Left ventricle myocardium inferior (tissue), 1 donor: ENCODE measurements at regions not wholly inside any gene's neighbourhood (a gene's known extent, or its start where the extent isn't known, plus 50 kb on each side); places are given as distances from the start of the nearest gene placed in this dataset.

Experiments used
- DNase-seq: peaks from one replicate; pipeline ENCODE4 v3.0.0-alpha.2; 2020
- H3K27ac ChIP-seq: fragments of 200-600 bp; replicated peaks from 2 replicates; pipeline ENCODE4 v1.8.0; 2021
- H3K27me3 ChIP-seq: fragments of 200-600 bp; 2 replicates; pipeline ENCODE4 v1.8.0; 2021; ENCODE audit warnings: low read depth
- H3K36me3 ChIP-seq: fragments of 200-600 bp; 2 replicates; pipeline ENCODE4 v1.8.0; 2021
- H3K4me1 ChIP-seq: fragments of 200-600 bp; 2 replicates; pipeline ENCODE4 v1.8.0; 2021
- H3K4me3 ChIP-seq: fragments of 200-600 bp; 2 replicates; pipeline ENCODE4 v1.8.0; 2021; ENCODE audit warnings: mild to moderate bottlenecking, moderate library complexity
- H3K9me3 ChIP-seq: fragments of 200-600 bp; replicated peaks from 2 replicates; pipeline ENCODE4 v1.8.0; 2021
- CTCF ChIP-seq: fragments of 200-600 bp; IDR thresholded peaks from 2 replicates; pipeline ENCODE4 v1.8.0; 2021; ENCODE audit warnings: antibody characterized with exemption, mild to moderate bottlenecking, borderline replicate concordance
- intact Hi-C: fragments of 100-400 bp; cut with micrococcal nuclease; formaldehyde crosslinking; loops from one replicate; pipeline ENCODE4 v1.11.0; 2022
- donor health status: DM: no; HTN: yes; CAD: no; lungs with severe emphysema.

DNA sequence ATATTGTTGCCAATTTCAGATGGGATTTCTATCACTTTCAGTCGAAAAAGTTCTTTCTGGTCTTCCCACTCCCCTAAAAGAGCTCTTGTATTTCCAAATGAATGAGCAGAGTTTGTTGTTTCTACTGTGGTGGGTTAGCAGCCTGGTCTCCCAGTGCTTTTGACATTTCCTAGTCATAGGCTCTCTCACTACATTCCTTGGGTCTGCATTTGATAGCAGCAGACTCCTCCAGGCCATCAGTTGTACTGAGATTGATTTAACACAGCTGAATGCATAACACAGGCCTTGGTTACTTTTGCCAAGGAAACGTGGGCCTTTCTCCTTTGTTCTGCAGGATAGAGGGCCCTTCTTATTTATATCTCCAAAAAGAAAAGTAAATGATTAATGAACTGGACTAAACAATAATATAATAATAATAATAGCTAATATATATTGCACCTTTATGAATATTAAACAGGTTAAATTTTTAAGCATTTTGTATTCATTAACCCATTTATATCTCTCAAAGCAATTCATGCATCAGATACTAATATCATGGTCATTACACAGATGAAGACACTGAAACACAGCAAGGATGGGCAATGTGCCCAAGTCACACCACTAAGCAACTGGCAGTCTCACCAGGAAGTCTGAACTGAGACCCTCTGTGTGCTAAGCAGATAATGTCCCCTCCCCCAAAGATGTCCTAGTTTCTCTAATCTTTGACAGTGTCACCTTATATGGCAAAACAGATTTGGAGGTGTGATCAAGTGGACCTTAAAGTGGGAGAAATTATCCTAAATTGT, 1579.2 kb downstream of the AACS start:
- no peak for TF ChIP-seq CTCF
- intact Hi-C loops, result no loop called here
- H3K27me3 ChIP-seq, result no peaks in the 10 kb centered on the region

DNA sequence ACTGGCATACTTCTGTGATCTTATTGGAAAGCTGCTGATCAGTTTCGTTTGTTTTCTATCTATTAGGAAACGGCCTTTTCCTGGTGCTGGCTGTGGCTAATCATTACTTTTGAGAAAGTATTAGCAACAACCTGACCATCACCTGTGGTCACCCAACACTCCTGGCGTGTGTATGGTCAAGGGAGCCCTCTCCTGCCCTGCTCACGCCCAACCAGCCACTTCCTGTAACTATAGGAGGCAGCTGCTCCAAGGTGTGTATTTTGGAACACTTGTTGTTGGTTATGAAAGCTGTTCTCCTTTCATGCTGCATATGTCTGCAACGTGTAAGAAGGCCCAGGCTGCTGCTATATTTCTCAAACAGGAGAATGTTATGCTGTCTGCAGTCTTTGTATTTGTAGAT, 1582.8 kb downstream of the AACS start:
- H3K27me3 ChIP-seq, result no peaks in the 10 kb centered on the region
- DNase-seq, result no peak
- TF ChIP-seq CTCF, result no peak
- H3K4me1 ChIP-seq, result no peaks in the 10 kb centered on the region
- H3K9me3 ChIP-seq, result no peaks in the 10 kb centered on the region
- H3K27ac ChIP-seq, result no peak overlapping the region
- intact Hi-C loops, result no loop called here
- no peak overlapping the region for H3K4me3 ChIP-seq
- no peaks in the 10 kb centered on the region for H3K36me3 ChIP-seq

More for the DNA sequence above, 1579.2 kb downstream of the AACS start:
- Histone ChIP-seq H3K9me3 (peaks cover 4% of the 10 kb centered on the region), H3K4me1 (no peaks in the 10 kb centered on the region), H3K4me3 (no peak overlapping the region), H3K36me3 (no peaks in the 10 kb centered on the region), H3K27ac (no peak overlapping the region)
- no peak for DNase-seq

- H3K4me1 ChIP-seq, result no peaks in the 10 kb centered on the region
- intact Hi-C loops, result no loop called here
- H3K27ac ChIP-seq, result no peak overlapping the region
- no peak for TF ChIP-seq CTCF
- no peak overlapping the region for H3K4me3 ChIP-seq
- DNase-seq, result no peak
- no peaks in the 10 kb centered on the region for H3K9me3 ChIP-seq
- peaks cover 5% of the 10 kb centered on the region for H3K27me3 ChIP-seq
- H3K36me3 ChIP-seq, result no peaks in the 10 kb centered on the region
Observed at GRCh38 chr12:126651133-126651532, 1585.9 kb downstream of the AACS start.

DNA sequence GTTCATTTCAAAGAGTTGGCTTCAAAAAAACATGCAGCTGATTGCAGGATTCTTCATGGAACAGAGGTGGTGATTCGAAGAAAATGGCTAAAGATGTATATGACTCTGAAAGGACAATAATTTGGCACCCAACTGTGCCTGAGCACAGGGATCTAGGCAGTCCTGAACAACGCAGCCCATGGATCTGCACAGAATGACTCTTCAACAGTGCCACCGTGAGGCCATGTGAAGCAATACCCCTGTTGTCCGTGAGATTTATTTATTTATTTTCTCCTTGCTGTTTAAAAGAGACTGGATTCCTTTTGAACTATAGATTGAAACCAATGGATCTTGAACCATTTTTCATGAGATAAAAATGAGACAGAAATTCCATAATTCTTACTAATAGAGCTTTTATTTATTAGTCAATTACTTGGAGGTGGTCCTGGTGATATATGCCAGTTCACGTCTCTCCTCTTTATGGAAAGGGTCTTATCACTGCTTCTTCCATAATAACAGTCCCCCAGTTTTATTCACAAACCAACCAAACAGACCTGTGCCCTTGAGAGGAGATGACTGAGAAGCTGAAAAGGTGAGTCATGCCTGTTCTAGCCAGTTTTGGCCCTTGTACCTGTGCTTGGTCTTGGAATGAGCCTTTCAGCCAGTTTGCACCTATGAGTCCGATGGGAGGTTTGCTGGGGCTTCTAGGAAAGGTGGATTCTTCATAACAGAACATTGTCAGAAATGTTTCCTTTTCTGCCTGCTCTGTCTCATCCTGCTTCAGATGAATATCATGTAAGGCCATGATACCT, 1598.3 kb downstream of the AACS start:
- intact Hi-C loops, result no loop called here
- no peaks in the 10 kb centered on the region for H3K36me3 ChIP-seq
- H3K27me3 ChIP-seq, result peaks cover 20% of the 10 kb centered on the region
- H3K4me3 ChIP-seq, result no peak overlapping the region
- H3K9me3 ChIP-seq, result peaks cover 12% of the 10 kb centered on the region
- no peak overlapping the region for H3K27ac ChIP-seq
- no peaks in the 10 kb centered on the region for H3K4me1 ChIP-seq
- peak; percentile 7 for TF ChIP-seq CTCF
- no peak for DNase-seq

- H3K4me3 ChIP-seq, result no peak overlapping the region
- DNase-seq, result no peak
- no peaks in the 10 kb centered on the region for H3K4me1 ChIP-seq
- intact Hi-C loops, result no loop called here
- no peak overlapping the region for H3K27ac ChIP-seq
- H3K27me3 ChIP-seq, result peaks cover 10% of the 10 kb centered on the region
- no peaks in the 10 kb centered on the region for H3K36me3 ChIP-seq
- no peak for TF ChIP-seq CTCF
- H3K9me3 ChIP-seq, result peaks cover 15% of the 10 kb centered on the region
Observed at GRCh38 chr12:126667339-126667738, 1599.6 kb upstream of the TMEM132C start.
